Neural cell (in vitro differentiated cells): ENCODE measurements at regions not wholly inside any gene's neighbourhood (a gene's known extent, or its start where the extent isn't known, plus 50 kb on each side); places are given as distances from the start of the nearest gene placed in this dataset.

Source experiments
- POLR2AphosphoS5 ChIP-seq: IDR thresholded peaks from 2 replicates; pipeline ENCODE4 v1.6.1; 2012
- RAD21 ChIP-seq: fragments of 450-650 bp; conservative IDR thresholded peaks from 2 replicates; pipeline ENCODE4 v1.6.1; 2014; ENCODE audit warnings: antibody characterized with exemption, mild to moderate bottlenecking, moderate library complexity
- TAF1 ChIP-seq: IDR thresholded peaks from 2 replicates; pipeline ENCODE4 v1.6.1; 2012; ENCODE audit warnings: low read depth
- TF ChIP-seq, protein P1 (sequence below): fragments of 450-650 bp; IDR thresholded peaks from 2 replicates; pipeline ENCODE4 v1.5.1; 2014; ENCODE audit warnings: antibody characterized with exemption, mild to moderate bottlenecking, moderate library complexity; ENCODE audit not compliant: poor library complexity, severe bottlenecking

GRCh38 chr1:181413836-181414235, 69.5 kb upstream of the CACNA1E start:
- TF ChIP-seq, protein P1, sequence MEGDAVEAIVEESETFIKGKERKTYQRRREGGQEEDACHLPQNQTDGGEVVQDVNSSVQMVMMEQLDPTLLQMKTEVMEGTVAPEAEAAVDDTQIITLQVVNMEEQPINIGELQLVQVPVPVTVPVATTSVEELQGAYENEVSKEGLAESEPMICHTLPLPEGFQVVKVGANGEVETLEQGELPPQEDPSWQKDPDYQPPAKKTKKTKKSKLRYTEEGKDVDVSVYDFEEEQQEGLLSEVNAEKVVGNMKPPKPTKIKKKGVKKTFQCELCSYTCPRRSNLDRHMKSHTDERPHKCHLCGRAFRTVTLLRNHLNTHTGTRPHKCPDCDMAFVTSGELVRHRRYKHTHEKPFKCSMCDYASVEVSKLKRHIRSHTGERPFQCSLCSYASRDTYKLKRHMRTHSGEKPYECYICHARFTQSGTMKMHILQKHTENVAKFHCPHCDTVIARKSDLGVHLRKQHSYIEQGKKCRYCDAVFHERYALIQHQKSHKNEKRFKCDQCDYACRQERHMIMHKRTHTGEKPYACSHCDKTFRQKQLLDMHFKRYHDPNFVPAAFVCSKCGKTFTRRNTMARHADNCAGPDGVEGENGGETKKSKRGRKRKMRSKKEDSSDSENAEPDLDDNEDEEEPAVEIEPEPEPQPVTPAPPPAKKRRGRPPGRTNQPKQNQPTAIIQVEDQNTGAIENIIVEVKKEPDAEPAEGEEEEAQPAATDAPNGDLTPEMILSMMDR = no peak
- TF ChIP-seq RAD21 (no peak), POLR2AphosphoS5 (no peak), TAF1 (no peak)
